Thyroid gland (tissue), 4 donors: ENCODE measurements at regions not wholly inside any gene's neighbourhood (a gene's known extent, or its start where the extent isn't known, plus 50 kb on each side); places are given as distances from the start of the nearest gene placed in this dataset.

Experiments
- POLR2A ChIP-seq, 2 donors: fragments of 450-650 bp; IDR thresholded peaks; one replicate each; pipeline ENCODE4 v1.6.1; 2017; ENCODE audit warnings: antibody characterized with exemption in 2 of 2, mild to moderate bottlenecking in 2 of 2, moderate library complexity in 1 of 2
- TF ChIP-seq, protein P1 (sequence below), 6 experiments: fragments of 200-600 bp in 3 of 6; fragments of 450-650 bp in 3 of 6; sonication (generic) in 3 of 6; IDR thresholded peaks; one replicate each; pipeline ENCODE4 v1.5.1; 2016 to 2019; ENCODE audit warnings: antibody characterized with exemption in 6 of 6, mild to moderate bottlenecking in 2 of 6, inconsistent platforms in 1 of 6, moderate library complexity in 1 of 6

DNA sequence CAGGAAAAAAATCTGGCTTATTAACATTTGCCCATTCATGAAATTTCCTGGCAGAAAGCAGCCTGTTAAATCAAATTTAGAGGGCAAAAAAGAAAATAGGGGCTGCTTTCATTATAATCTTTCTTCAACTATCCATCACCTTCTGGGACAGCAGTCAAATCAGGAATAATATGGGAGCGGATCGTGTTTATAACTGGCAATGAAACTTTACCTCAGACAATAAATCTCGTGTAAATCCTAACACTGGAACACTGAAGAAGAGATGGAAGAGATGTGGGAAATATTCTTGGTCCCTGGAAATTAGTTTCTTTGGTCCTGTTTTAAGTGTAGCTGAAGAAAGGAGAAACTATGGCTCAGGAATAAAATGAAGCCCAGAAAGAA lies 77.5 kb upstream of the SERTAD2 start:
- TF ChIP-seq, protein P1, sequence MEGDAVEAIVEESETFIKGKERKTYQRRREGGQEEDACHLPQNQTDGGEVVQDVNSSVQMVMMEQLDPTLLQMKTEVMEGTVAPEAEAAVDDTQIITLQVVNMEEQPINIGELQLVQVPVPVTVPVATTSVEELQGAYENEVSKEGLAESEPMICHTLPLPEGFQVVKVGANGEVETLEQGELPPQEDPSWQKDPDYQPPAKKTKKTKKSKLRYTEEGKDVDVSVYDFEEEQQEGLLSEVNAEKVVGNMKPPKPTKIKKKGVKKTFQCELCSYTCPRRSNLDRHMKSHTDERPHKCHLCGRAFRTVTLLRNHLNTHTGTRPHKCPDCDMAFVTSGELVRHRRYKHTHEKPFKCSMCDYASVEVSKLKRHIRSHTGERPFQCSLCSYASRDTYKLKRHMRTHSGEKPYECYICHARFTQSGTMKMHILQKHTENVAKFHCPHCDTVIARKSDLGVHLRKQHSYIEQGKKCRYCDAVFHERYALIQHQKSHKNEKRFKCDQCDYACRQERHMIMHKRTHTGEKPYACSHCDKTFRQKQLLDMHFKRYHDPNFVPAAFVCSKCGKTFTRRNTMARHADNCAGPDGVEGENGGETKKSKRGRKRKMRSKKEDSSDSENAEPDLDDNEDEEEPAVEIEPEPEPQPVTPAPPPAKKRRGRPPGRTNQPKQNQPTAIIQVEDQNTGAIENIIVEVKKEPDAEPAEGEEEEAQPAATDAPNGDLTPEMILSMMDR (IDR thresholded peaks at IDR 0.05): no peak
- TF ChIP-seq POLR2A (IDR thresholded peaks at IDR 0.05): no peak
